ENCODE measurements at regions not wholly inside any gene's neighbourhood (a gene's known extent, or its start where the extent isn't known, plus 50 kb on each side); places are given as distances from the start of the nearest gene placed in this dataset.
A peak's percentile ranks its signal among the peaks of the same experiment; 100 is the strongest.
"Not testable (repeated sequence)": the region's sequence is repeated elsewhere in the genome, so short reads cannot be mapped to it uniquely, and the experiment has no call there.

DNA sequence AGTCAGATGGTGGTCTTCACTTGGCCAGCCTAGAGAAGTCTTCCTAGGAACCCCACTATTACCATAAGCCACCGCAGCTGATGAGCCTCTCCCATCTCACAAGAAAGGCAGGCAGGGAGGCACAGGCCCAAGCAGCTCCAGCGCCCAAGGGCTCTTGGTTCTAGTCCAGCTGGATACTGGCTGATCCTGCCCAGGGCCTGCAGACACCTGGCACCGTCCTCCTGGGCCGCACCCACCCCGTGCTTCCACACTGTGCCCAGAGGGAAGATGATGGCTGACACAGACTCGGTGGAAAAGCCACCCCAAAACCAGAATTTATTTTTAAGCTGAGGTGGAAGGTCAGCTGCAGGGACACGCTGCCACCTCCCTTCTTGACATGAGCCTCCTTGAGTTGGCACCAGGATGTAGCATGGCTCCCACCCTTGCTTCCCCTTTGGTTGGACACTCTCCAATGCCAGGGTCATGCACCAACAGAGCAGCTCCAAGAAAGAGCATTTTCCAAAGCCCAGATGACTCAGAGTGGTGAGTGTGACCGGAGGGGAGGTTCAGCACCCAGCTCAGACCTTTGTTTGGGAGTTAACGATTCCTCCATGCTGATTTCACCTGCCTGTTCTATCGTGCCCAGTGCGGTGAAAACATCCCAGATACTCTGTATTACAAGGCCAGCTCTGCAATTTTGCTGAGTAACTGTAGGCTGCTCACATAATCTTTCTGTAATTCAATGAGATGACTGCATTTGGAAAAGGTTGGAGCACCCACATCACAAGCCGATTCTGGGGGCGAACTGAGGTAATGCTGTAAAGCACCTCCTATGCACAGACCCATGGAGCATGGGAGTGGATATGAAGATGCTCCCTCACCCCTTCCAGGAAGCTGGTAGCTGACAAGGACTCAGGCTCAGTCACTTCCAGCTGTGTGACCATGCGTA is 63.1 kb upstream of the SLC2A1 start:
- no peak for DNase-seq (ENCODE audit: extremely low spot score in 2 of 2)
- H3K9me3 ChIP-seq, result no peaks in the 10 kb centered on the region
- TF ChIP-seq POLR2A (IDR thresholded peaks at IDR 0.05) (no peak), POLR2AphosphoS5 (IDR thresholded peaks at IDR 0.05; ENCODE audit: insufficient read depth in 1 of 2, low read depth in 1 of 2) (peak; percentile 39 to 62)
- TF ChIP-seq, protein P1, sequence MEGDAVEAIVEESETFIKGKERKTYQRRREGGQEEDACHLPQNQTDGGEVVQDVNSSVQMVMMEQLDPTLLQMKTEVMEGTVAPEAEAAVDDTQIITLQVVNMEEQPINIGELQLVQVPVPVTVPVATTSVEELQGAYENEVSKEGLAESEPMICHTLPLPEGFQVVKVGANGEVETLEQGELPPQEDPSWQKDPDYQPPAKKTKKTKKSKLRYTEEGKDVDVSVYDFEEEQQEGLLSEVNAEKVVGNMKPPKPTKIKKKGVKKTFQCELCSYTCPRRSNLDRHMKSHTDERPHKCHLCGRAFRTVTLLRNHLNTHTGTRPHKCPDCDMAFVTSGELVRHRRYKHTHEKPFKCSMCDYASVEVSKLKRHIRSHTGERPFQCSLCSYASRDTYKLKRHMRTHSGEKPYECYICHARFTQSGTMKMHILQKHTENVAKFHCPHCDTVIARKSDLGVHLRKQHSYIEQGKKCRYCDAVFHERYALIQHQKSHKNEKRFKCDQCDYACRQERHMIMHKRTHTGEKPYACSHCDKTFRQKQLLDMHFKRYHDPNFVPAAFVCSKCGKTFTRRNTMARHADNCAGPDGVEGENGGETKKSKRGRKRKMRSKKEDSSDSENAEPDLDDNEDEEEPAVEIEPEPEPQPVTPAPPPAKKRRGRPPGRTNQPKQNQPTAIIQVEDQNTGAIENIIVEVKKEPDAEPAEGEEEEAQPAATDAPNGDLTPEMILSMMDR (IDR thresholded peaks at IDR 0.05), result no peak
- peaks cover 13% of the 10 kb centered on the region for H3K4me1 ChIP-seq
- H3K36me3 ChIP-seq, result no peaks in the 10 kb centered on the region
- intact Hi-C loops (cut with DNase I), result no loop called here
- H3K27me3 ChIP-seq, result no peaks in the 10 kb centered on the region
- no peak overlapping the region for H3K4me3 ChIP-seq
- no peak overlapping the region for H3K27ac ChIP-seq

DNA sequence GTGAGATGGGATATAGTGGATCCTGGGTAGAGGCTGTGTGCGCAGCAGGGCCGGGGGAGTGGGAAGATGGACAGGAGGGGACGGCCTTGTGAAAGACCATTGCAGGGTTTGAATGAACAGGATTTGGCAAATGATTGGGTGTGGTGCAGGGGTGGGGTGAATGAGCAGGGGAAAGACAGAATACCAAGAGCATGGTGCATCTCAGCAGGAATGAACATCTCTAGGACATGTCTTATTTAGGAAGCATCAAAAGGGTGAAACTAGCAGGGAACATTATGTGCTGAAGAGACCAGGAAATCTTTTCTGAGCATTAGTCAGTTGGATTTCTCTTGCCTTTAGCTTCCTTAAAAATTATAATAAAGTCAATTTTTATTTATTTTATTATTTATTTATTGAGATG is 60.6 kb upstream of the SLC2A1 start:
- DNase-seq (ENCODE audit: extremely low spot score in 2 of 2), result no peak
- H3K36me3 ChIP-seq, result no peaks in the 10 kb centered on the region
- peak in 1 of 2 donors; percentile 45 for TF ChIP-seq POLR2AphosphoS5 (IDR thresholded peaks at IDR 0.05; ENCODE audit: insufficient read depth in 1 of 2, low read depth in 1 of 2)
- TF ChIP-seq, protein P1 (IDR thresholded peaks at IDR 0.05), result no peak
- H3K4me3 ChIP-seq, result no peak overlapping the region
- H3K27me3 ChIP-seq, result no peaks in the 10 kb centered on the region
- H3K27ac ChIP-seq, result peak overlapping the region; percentile 7
- no peaks in the 10 kb centered on the region for H3K9me3 ChIP-seq
- peaks cover 20% of the 10 kb centered on the region for H3K4me1 ChIP-seq
- intact Hi-C loops (cut with DNase I), result no loop called here

DNA sequence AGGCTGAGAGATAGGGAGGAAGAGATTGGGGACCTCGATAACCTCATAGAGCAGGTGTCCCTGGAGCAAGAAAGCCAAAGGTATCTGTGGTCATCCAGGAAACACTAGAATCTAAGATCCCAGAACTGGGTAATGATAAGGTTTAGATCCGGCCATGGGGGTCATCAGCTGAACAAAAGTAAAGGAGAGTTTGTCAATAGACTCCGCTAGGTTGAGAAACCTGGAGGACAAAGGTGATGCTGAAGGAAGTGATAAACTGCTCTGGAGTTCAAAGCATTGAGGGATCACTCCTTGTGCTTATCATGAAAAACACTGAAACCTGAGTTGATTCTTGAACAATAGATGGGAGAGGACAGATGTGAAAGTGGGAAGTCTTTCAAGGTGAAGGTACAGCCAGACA is 59.5 kb upstream of the SLC2A1 start:
- H3K4me3 ChIP-seq, result no peak overlapping the region
- intact Hi-C loops (cut with DNase I), result no loop called here
- no peaks in the 10 kb centered on the region for H3K9me3 ChIP-seq
- no peaks in the 10 kb centered on the region for H3K27me3 ChIP-seq
- DNase-seq (ENCODE audit: extremely low spot score in 2 of 2), result no peak
- no peak overlapping the region for H3K27ac ChIP-seq
- TF ChIP-seq, protein P1 (IDR thresholded peaks at IDR 0.05), result no peak
- no peak for TF ChIP-seq POLR2A (IDR thresholded peaks at IDR 0.05)
- TF ChIP-seq POLR2AphosphoS5 (IDR thresholded peaks at IDR 0.05; ENCODE audit: insufficient read depth in 1 of 2, low read depth in 1 of 2), result no peak
- H3K36me3 ChIP-seq, result no peaks in the 10 kb centered on the region
- peaks cover 22% of the 10 kb centered on the region for H3K4me1 ChIP-seq

DNA sequence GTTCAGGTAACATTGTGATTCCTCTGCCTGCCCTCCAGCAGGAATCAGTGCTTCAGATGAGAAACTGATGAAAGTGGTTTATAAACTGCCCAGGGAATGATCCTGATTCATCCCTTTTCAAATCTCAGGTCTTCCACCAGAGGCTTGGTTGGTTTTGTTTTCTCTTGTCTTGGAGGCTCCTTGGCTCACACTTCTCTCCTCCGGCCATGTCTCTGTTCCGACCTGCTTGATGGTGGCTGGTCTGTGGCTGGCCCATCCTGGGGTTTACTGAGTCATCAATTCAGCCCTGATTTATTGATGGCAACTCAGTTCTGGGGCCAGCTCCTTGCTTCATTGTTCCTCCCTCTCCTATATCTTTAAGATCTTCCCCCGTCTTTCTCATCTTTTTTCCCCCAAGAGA is 56.6 kb upstream of the SLC2A1 start:
- peak overlapping the region; percentile 44 for H3K27ac ChIP-seq
- TF ChIP-seq POLR2A (IDR thresholded peaks at IDR 0.05) (no peak), POLR2AphosphoS5 (IDR thresholded peaks at IDR 0.05; ENCODE audit: insufficient read depth in 1 of 2, low read depth in 1 of 2) (peak in 1 of 2 donors; percentile 14)

DNA sequence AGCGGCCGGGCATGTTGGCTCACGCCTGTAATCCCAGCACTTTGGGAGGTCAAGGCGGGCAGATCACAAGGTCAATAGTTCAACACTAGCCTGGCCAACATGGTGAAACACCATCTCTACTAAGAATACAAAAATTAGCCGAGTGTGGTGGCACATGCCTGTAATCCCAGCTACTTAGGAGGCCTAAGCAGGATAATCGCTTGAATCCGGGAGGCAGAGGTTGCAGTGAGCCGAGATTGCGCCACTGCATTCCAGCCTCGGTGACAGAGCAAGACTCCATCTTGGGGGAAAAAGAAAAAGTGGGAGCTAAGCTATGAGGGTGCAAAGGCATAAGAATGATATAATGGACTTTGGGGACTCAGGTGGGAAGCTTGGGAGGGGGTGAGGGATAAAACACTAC is 55.9 kb upstream of the SLC2A1 start:
- peaks cover 14% of the 10 kb centered on the region for H3K4me1 ChIP-seq

More for the DNA sequence above, 56.6 kb upstream of the SLC2A1 start:
- Histone ChIP-seq H3K4me3 (no peak overlapping the region), H3K27me3 (no peaks in the 10 kb centered on the region), H3K36me3 (no peaks in the 10 kb centered on the region), H3K4me1 (peaks cover 21% of the 10 kb centered on the region), H3K9me3 (no peaks in the 10 kb centered on the region)
- DNase-seq (ENCODE audit: extremely low spot score in 2 of 2), result no peak
- intact Hi-C loops (cut with DNase I), result no loop called here

DNA sequence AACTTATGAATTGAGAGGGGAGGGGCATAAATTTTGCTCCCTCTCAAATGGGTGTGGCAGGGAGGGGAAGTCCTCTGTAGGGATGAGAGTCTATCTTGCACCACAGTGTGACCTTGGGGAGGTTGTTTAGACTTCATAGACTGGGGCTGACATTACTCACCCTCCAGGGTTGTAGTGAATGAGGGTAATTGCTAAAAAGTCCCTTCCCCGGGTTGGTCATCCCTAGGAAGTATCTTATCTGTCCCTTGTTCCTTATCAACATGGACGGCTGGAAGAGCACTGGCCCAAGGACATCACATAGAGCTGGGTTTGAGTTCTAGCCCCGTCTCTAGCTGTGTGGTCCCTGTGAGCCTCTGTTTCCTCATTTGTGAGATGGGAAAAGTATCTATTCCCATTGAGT is 52.4 kb upstream of the SLC2A1 start:
- intact Hi-C loops (cut with DNase I), result no loop called here
- Histone ChIP-seq H3K36me3 (no peaks in the 10 kb centered on the region), H3K27me3 (no peaks in the 10 kb centered on the region), H3K4me1 (peaks cover 22% of the 10 kb centered on the region), H3K9me3 (no peaks in the 10 kb centered on the region), H3K27ac (no peak overlapping the region), H3K4me3 (no peak overlapping the region)
- TF ChIP-seq POLR2AphosphoS5 (IDR thresholded peaks at IDR 0.05; ENCODE audit: insufficient read depth in 1 of 2, low read depth in 1 of 2) (no peak), POLR2A (IDR thresholded peaks at IDR 0.05) (no peak)
- TF ChIP-seq, protein P1 (IDR thresholded peaks at IDR 0.05), result no peak
- DNase-seq (ENCODE audit: extremely low spot score in 2 of 2), result no peak

More for the DNA sequence above, 55.9 kb upstream of the SLC2A1 start:
- peak overlapping the region; percentile 32 for H3K27ac ChIP-seq
- intact Hi-C loops (cut with DNase I); H3K4me3 ChIP-seq; DNase-seq (ENCODE audit: extremely low spot score in 2 of 2); H3K27me3 ChIP-seq; H3K9me3 ChIP-seq; H3K36me3 ChIP-seq: not testable (repeated sequence)

Measured in vagina (tissue), 2 donors.